Progenitor cell of endocrine pancreas (in vitro differentiated cells): ENCODE measurements at regions not wholly inside any gene's neighbourhood (a gene's known extent, or its start where the extent isn't known, plus 50 kb on each side); places are given as distances from the start of the nearest gene placed in this dataset.

Experiments used
- DNase-seq: peaks from one replicate; pipeline ENCODE4 v3.0.0; 2021; ENCODE audit warnings: low spot score; ENCODE audit not compliant: unreplicated experiment
- H3K27ac Mint-ChIP-seq: 2 replicates; pipeline ENCODE4 v1.8.0; 2021; ENCODE audit warnings: mild to moderate bottlenecking, moderate library complexity, mixed read lengths
- H3K27me3 Mint-ChIP-seq: 2 replicates; pipeline ENCODE4 v1.8.0; 2021; ENCODE audit warnings: mixed read lengths
- H3K36me3 Mint-ChIP-seq: 2 replicates; pipeline ENCODE4 v1.8.0; 2022; ENCODE audit warnings: mixed read lengths; ENCODE audit not compliant: insufficient read depth
- H3K4me1 Mint-ChIP-seq: 2 replicates; pipeline ENCODE4 v1.8.0; 2021; ENCODE audit warnings: low read depth, mixed read lengths
- H3K4me3 Mint-ChIP-seq: 2 replicates; pipeline ENCODE4 v1.8.0; 2021; ENCODE audit warnings: low read depth, mild to moderate bottlenecking, moderate library complexity, mixed read lengths
- H3K9me3 Mint-ChIP-seq: 2 replicates; pipeline ENCODE4 v1.8.0; 2021; ENCODE audit warnings: low read depth, mixed read lengths
- CTCF ChIP-seq: fragments of 200-600 bp; sonication (generic); IDR thresholded peaks from one replicate; pipeline ENCODE4 v1.5.0; 2021; ENCODE audit warnings: antibody characterized with exemption, mild to moderate bottlenecking; ENCODE audit not compliant: unreplicated experiment

- Mint-ChIP-seq H3K27ac (no peak overlapping the region), H3K4me3 (no peak overlapping the region), H3K4me1 (no peaks in the 10 kb centered on the region), H3K9me3 (peaks cover 5% of the 10 kb centered on the region), H3K27me3 (no peaks in the 10 kb centered on the region), H3K36me3 (no peaks in the 10 kb centered on the region)
- no peak for DNase-seq
- no peak for TF ChIP-seq CTCF
Measured at GRCh38 chr21:19899645-19900044, 1098.6 kb upstream of the NCAM2 start.

- TF ChIP-seq CTCF: no peak
- Mint-ChIP-seq H3K27me3 (no peaks in the 10 kb centered on the region), H3K4me3 (no peak overlapping the region), H3K27ac (no peak overlapping the region), H3K9me3 (peaks cover 5% of the 10 kb centered on the region), H3K36me3 (no peaks in the 10 kb centered on the region), H3K4me1 (no peaks in the 10 kb centered on the region)
- DNase-seq: no peak
Measured at GRCh38 chr21:19900149-19900548, 1098.1 kb upstream of the NCAM2 start.

GRCh38 chr21:19908390-19908789 lies 1089.8 kb upstream of the NCAM2 start:
- no peak for DNase-seq
- H3K27ac Mint-ChIP-seq: no peak overlapping the region
- H3K4me3 Mint-ChIP-seq: no peak overlapping the region
- H3K36me3 Mint-ChIP-seq: no peaks in the 10 kb centered on the region
- H3K27me3 Mint-ChIP-seq: no peaks in the 10 kb centered on the region
- no peaks in the 10 kb centered on the region for H3K9me3 Mint-ChIP-seq
- TF ChIP-seq CTCF: no peak
- no peaks in the 10 kb centered on the region for H3K4me1 Mint-ChIP-seq

- Mint-ChIP-seq H3K4me1 (no peaks in the 10 kb centered on the region), H3K36me3 (no peaks in the 10 kb centered on the region), H3K27me3 (no peaks in the 10 kb centered on the region), H3K27ac (no peak overlapping the region), H3K4me3 (no peak overlapping the region), H3K9me3 (no peaks in the 10 kb centered on the region)
- no peak for TF ChIP-seq CTCF
- no peak for DNase-seq
Measured at GRCh38 chr21:19914028-19914427, 1084.2 kb upstream of the NCAM2 start.

- H3K27ac Mint-ChIP-seq: no peak overlapping the region
- DNase-seq: no peak
- no peaks in the 10 kb centered on the region for H3K9me3 Mint-ChIP-seq
- peaks cover 6% of the 10 kb centered on the region for H3K4me1 Mint-ChIP-seq
- no peak for TF ChIP-seq CTCF
- H3K4me3 Mint-ChIP-seq: no peak overlapping the region
- H3K27me3 Mint-ChIP-seq: no peaks in the 10 kb centered on the region
- no peaks in the 10 kb centered on the region for H3K36me3 Mint-ChIP-seq
Measured at GRCh38 chr21:19921211-19921610, 1077.0 kb upstream of the NCAM2 start.

GRCh38 chr21:19922122-19922521 lies 1076.1 kb upstream of the NCAM2 start:
- Mint-ChIP-seq H3K4me3 (no peak overlapping the region), H3K27ac (no peak overlapping the region), H3K4me1 (peaks cover 6% of the 10 kb centered on the region), H3K9me3 (no peaks in the 10 kb centered on the region), H3K27me3 (no peaks in the 10 kb centered on the region), H3K36me3 (no peaks in the 10 kb centered on the region)
- TF ChIP-seq CTCF: no peak
- DNase-seq: no peak
